ENCODE measurements at regions not wholly inside any gene's neighbourhood (a gene's known extent, or its start where the extent isn't known, plus 50 kb on each side); places are given as distances from the start of the nearest gene placed in this dataset.

DNA sequence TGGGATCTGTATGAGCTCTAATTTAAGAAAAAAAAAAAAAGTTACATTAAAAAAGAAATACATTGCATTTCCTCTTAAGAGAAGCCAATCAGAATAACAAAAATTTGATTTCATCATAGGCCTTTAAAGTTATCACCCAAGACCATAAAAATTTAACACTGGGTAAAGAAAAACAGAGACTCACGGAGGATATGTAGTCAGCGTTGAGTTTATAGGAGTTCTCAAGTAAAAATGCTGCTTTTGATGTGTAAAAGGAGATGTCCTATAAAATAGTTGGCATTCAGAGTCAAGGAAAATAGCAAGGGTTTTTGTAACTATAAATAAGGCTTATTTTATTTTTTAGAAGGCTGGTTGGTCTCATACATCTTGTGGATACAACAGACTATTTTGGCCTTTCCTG is 191.1 kb downstream of the EFNB2 start:
- in situ Hi-C loops (cut with MboI), result no loop called here
- Histone ChIP-seq H3K4me3 (no peak overlapping the region), H3K27me3 (replicated peaks; ENCODE audit: insufficient read depth) (peaks cover 24% of the 10 kb centered on the region), H2AFZ (no peak overlapping the region), H3K9ac (no peak overlapping the region), H3K27ac (no peak overlapping the region), H3K4me2 (ENCODE audit: unreplicated experiment) (no peak overlapping the region), H4K20me1 (ENCODE audit: insufficient read depth) (no peaks in the 10 kb centered on the region), H3K4me1 (ENCODE audit: insufficient read depth) (no peaks in the 10 kb centered on the region), H3K9me2 (ENCODE audit: insufficient read depth) (no peaks in the 10 kb centered on the region), H3K79me2 (ENCODE audit: insufficient read depth) (no peaks in the 10 kb centered on the region), H3K9me3 (ENCODE audit: low read depth) (peaks cover 5% of the 10 kb centered on the region), H3K36me3 (ENCODE audit: low read depth) (no peaks in the 10 kb centered on the region), H3F3A (ENCODE audit: insufficient read depth) (no peaks in the 10 kb centered on the region)
- no peak for DNase-seq
- TF ChIP-seq EZH2 (IDR thresholded peaks at IDR 0.05; ENCODE audit: insufficient read depth, poor library complexity, severe bottlenecking) (no peak), EZH2phosphoT487 (IDR thresholded peaks at IDR 0.05; ENCODE audit: insufficient read depth, low read depth) (no peak)
- WGBS, 2 experiments (ENCODE audit: low coverage in 1 of 2, low lambda C conversion rate in 2 of 2, missing lambda C conversion rate in 2 of 2), result 62 to 63% methylated on average over 2 of the region's 2 CpGs

DNA sequence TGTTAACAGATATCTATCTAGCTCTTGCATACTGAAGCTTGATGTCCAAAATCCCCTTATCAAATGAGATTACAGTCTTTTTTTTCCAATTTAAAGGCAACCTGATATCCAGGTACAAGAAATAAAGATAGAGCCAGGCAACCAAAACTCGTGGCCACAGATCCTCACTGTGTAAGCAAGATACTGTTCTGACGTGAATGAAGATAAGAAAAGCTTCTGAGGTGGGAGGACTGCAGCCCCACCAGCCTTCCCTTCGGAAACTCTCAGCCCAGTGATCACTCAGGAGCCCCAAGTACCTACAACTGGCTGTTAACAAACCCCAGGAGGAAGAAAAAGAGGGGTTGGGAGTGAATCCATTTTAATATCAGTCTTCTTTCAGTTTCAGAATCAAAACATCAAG is 191.6 kb downstream of the EFNB2 start:
- peaks cover 18% of the 10 kb centered on the region for H3K27me3 ChIP-seq (replicated peaks; ENCODE audit: insufficient read depth)
- H3K36me3 ChIP-seq (ENCODE audit: low read depth), result no peaks in the 10 kb centered on the region
- H3K4me1 ChIP-seq (ENCODE audit: insufficient read depth), result no peaks in the 10 kb centered on the region
- in situ Hi-C loops (cut with MboI), result no loop called here
- no peak overlapping the region for H3K9ac ChIP-seq
- no peak overlapping the region for H3K4me3 ChIP-seq
- H3K27ac ChIP-seq, result no peak overlapping the region
- H3K9me2 ChIP-seq (ENCODE audit: insufficient read depth), result no peaks in the 10 kb centered on the region
- no peak overlapping the region for H3K4me2 ChIP-seq (ENCODE audit: unreplicated experiment)
- TF ChIP-seq EZH2 (IDR thresholded peaks at IDR 0.05; ENCODE audit: insufficient read depth, poor library complexity, severe bottlenecking), result no peak
- no peak for TF ChIP-seq EZH2phosphoT487 (IDR thresholded peaks at IDR 0.05; ENCODE audit: insufficient read depth, low read depth)
- H4K20me1 ChIP-seq (ENCODE audit: insufficient read depth), result no peaks in the 10 kb centered on the region
- H3K79me2 ChIP-seq (ENCODE audit: insufficient read depth), result no peaks in the 10 kb centered on the region
- DNase-seq, result no peak
- WGBS, 2 experiments (ENCODE audit: low coverage in 1 of 2, low lambda C conversion rate in 2 of 2, missing lambda C conversion rate in 2 of 2), result 32 to 37% methylated on average over 3 of the region's 3 CpGs
- H3F3A ChIP-seq (ENCODE audit: insufficient read depth), result no peaks in the 10 kb centered on the region
- peaks cover 5% of the 10 kb centered on the region for H3K9me3 ChIP-seq (ENCODE audit: low read depth)
- H2AFZ ChIP-seq, result no peak overlapping the region

DNA sequence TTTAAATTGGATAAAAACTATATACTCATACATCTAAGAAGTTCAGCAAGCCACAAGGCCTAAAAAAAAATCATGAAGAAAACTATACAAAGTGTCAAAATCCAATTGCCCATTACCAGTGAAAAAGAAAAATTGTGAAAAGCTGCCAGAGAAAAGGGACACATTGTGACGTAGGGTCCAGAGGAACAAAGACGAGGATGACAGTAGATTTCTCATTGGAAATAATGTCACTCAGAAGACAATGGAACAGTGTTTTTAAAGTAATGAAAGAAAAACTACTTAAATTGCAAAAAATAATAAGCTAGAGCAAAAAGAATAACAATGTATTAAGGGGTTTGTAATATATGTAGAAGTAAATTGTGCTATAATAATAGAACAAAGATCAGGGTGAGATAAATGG is 195.2 kb downstream of the EFNB2 start:
- H3K27ac ChIP-seq, result no peak overlapping the region
- no peaks in the 10 kb centered on the region for H3K36me3 ChIP-seq (ENCODE audit: low read depth)
- in situ Hi-C loops (cut with MboI), result no loop called here
- no peaks in the 10 kb centered on the region for H3K4me1 ChIP-seq (ENCODE audit: insufficient read depth)
- H3K9ac ChIP-seq, result no peak overlapping the region
- no peak for DNase-seq
- no peaks in the 10 kb centered on the region for H3K9me2 ChIP-seq (ENCODE audit: insufficient read depth)
- peaks cover 5% of the 10 kb centered on the region for H3K9me3 ChIP-seq (ENCODE audit: low read depth)
- H2AFZ ChIP-seq, result no peak overlapping the region
- H3K4me3 ChIP-seq, result no peak overlapping the region
- H3F3A ChIP-seq (ENCODE audit: insufficient read depth), result no peaks in the 10 kb centered on the region
- no peaks in the 10 kb centered on the region for H3K27me3 ChIP-seq (replicated peaks; ENCODE audit: insufficient read depth)
- no peaks in the 10 kb centered on the region for H3K79me2 ChIP-seq (ENCODE audit: insufficient read depth)
- WGBS, 2 experiments (ENCODE audit: low coverage in 1 of 2, low lambda C conversion rate in 2 of 2, missing lambda C conversion rate in 2 of 2), result 40 to 47% methylated on average over 2 of the region's 2 CpGs
- H4K20me1 ChIP-seq (ENCODE audit: insufficient read depth), result no peaks in the 10 kb centered on the region
- TF ChIP-seq EZH2 (IDR thresholded peaks at IDR 0.05; ENCODE audit: insufficient read depth, poor library complexity, severe bottlenecking), result no peak
- H3K4me2 ChIP-seq (ENCODE audit: unreplicated experiment), result no peak overlapping the region

DNA sequence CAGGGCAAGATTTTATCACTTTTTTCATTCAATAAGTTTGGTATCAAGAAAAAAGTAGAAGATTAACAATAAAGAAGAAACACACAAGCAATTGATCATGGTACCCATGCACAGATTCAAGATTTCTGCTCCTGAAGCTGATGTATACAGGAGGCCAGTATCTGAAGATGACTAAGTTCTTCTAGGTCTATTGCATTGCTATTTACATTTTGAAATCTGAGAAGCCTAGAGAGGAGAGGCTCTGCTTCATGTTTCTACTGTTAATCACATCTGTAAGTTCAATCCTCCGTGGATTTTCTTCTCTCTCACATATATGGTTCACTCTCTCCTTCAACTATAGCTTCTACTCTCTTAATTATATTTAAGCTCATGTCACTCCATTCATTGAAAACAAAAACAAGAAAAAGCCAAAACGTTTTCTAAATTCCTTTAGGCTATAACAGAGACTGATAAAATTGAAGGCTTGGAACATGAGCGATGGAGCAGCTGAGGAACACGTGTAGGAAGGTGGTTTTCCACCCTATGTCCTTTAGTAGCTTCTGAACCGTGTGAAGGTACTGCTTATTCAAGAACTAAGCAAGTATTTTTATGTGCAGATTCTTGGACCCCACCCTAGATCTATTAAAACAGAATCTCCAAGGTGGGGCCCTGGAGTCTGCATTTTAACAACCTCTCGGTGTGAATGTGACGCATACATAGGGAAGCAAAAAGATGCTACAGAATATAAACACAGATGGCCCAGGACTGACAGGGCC is 198.2 kb downstream of the EFNB2 start:
- Histone ChIP-seq H3K36me3 (ENCODE audit: low read depth) (no peaks in the 10 kb centered on the region), H2AFZ (no peak overlapping the region), H3K4me1 (ENCODE audit: insufficient read depth) (no peaks in the 10 kb centered on the region), H3K4me3 (no peak overlapping the region), H4K20me1 (ENCODE audit: insufficient read depth) (no peaks in the 10 kb centered on the region), H3K27ac (no peak overlapping the region), H3K27me3 (replicated peaks; ENCODE audit: insufficient read depth) (peaks cover 6% of the 10 kb centered on the region; the same call in 1 of the 2 replicates), H3K9me2 (ENCODE audit: insufficient read depth) (no peaks in the 10 kb centered on the region), H3K9ac (no peak overlapping the region), H3F3A (ENCODE audit: insufficient read depth) (no peaks in the 10 kb centered on the region), H3K9me3 (ENCODE audit: low read depth) (peaks cover 5% of the 10 kb centered on the region), H3K79me2 (ENCODE audit: insufficient read depth) (no peaks in the 10 kb centered on the region), H3K4me2 (ENCODE audit: unreplicated experiment) (no peak overlapping the region)
- in situ Hi-C loops (cut with MboI), result no loop called here
- no peak for DNase-seq
- TF ChIP-seq EZH2phosphoT487 (IDR thresholded peaks at IDR 0.05; ENCODE audit: insufficient read depth, low read depth) (no peak), EZH2 (IDR thresholded peaks at IDR 0.05; ENCODE audit: insufficient read depth, poor library complexity, severe bottlenecking) (no peak)
- 52 to 56% methylated on average over 7 of the region's 7 CpGs for WGBS, 2 experiments (ENCODE audit: low coverage in 1 of 2, low lambda C conversion rate in 2 of 2, missing lambda C conversion rate in 2 of 2)
